Muscle of leg (tissue), 3 donors: ENCODE measurements at regions not wholly inside any gene's neighbourhood (a gene's known extent, or its start where the extent isn't known, plus 50 kb on each side); places are given as distances from the start of the nearest gene placed in this dataset.

Source experiments
- DNase-seq: peaks from one replicate; pipeline ENCODE4 v3.0.0; 2013
- H3K27ac ChIP-seq: one replicate; pipeline ENCODE4 v1.5.1; 2013; ENCODE audit warnings: mild to moderate bottlenecking, low read length, control low read depth
- H3K27me3 ChIP-seq: one replicate; pipeline ENCODE4 v1.6.1; 2013; ENCODE audit warnings: low read length; ENCODE audit not compliant: control insufficient read depth, insufficient read depth
- H3K36me3 ChIP-seq: one replicate; pipeline ENCODE4 v1.6.1; 2013; ENCODE audit warnings: low read length; ENCODE audit not compliant: control insufficient read depth, insufficient read depth
- H3K4me1 ChIP-seq: one replicate; pipeline ENCODE4 v1.6.1; 2013; ENCODE audit warnings: low read length; ENCODE audit not compliant: control insufficient read depth, insufficient read depth
- H3K4me3 ChIP-seq: one replicate; pipeline ENCODE4 v1.5.1; 2013; ENCODE audit warnings: low read length, control low read depth
- H3K9me3 ChIP-seq: replicated peaks from 2 replicates; pipeline ENCODE4 v1.6.1; 2013; ENCODE audit warnings: low read depth, low read length; ENCODE audit not compliant: control insufficient read depth
- WGBS: methylation state at CpG from one replicate; pipeline ENCODE4 v1.1.5; 2013; ENCODE audit warnings: missing lambda C conversion rate; ENCODE audit not compliant: insufficient coverage; 5-methylcytosine and 5-hydroxymethylcytosine counted together

GRCh38 chr7:133186060-133186459, 66.8 kb upstream of the EXOC4 start:
- no peak overlapping the region for H3K27ac ChIP-seq
- H3K4me1 ChIP-seq = no peaks in the 10 kb centered on the region
- no peaks in the 10 kb centered on the region for H3K36me3 ChIP-seq
- 0% methylated on average over 1 of the region's 1 CpG for WGBS
- peaks cover 4% of the 10 kb centered on the region for H3K27me3 ChIP-seq
- no peak for DNase-seq
- no peak overlapping the region for H3K4me3 ChIP-seq
- H3K9me3 ChIP-seq = no peaks in the 10 kb centered on the region

- no peaks in the 10 kb centered on the region for H3K36me3 ChIP-seq
- no peak overlapping the region for H3K27ac ChIP-seq
- no peaks in the 10 kb centered on the region for H3K27me3 ChIP-seq
- no peak for DNase-seq
- H3K9me3 ChIP-seq = peaks cover 2% of the 10 kb centered on the region
- no peaks in the 10 kb centered on the region for H3K4me1 ChIP-seq
- H3K4me3 ChIP-seq = no peak overlapping the region
- 73% methylated on average over 2 of the region's 2 CpGs for WGBS
Observed at GRCh38 chr7:133190172-133190528, 62.7 kb upstream of the EXOC4 start.

- no CpG with 5 or more reads among the region's 1 CpG for WGBS
- no peak for DNase-seq
Observed at GRCh38 chr7:133190650-133191049, 62.2 kb upstream of the EXOC4 start.

GRCh38 chr7:133191787-133192186, 61.1 kb upstream of the EXOC4 start:
- H3K36me3 ChIP-seq = no peaks in the 10 kb centered on the region
- no peak for DNase-seq
- WGBS = 36% methylated on average over 1 of the region's 4 CpGs
- H3K27ac ChIP-seq = no peak overlapping the region
- H3K9me3 ChIP-seq = peaks cover 2% of the 10 kb centered on the region
- no peak overlapping the region for H3K4me3 ChIP-seq
- no peaks in the 10 kb centered on the region for H3K4me1 ChIP-seq
- H3K27me3 ChIP-seq = peaks cover under 1% of the 10 kb centered on the region

More at GRCh38 chr7:133190650-133191049, 62.2 kb upstream of the EXOC4 start:
- no peaks in the 10 kb centered on the region for H3K27me3 ChIP-seq
- H3K4me1 ChIP-seq = no peaks in the 10 kb centered on the region
- H3K9me3 ChIP-seq = peaks cover 2% of the 10 kb centered on the region
- H3K4me3 ChIP-seq = no peak overlapping the region
- no peaks in the 10 kb centered on the region for H3K36me3 ChIP-seq
- no peak overlapping the region for H3K27ac ChIP-seq

- Histone ChIP-seq H3K4me3 (no peak overlapping the region), H3K9me3 (peaks cover 2% of the 10 kb centered on the region), H3K27me3 (peaks cover 7% of the 10 kb centered on the region), H3K4me1 (no peaks in the 10 kb centered on the region), H3K27ac (no peak overlapping the region), H3K36me3 (no peaks in the 10 kb centered on the region)
- no CpG with 5 or more reads among the region's 4 CpGs for WGBS
- DNase-seq = no peak
Observed at GRCh38 chr7:133195868-133196267, 57.0 kb upstream of the EXOC4 start.

- no peak overlapping the region for H3K27ac ChIP-seq
- peaks cover 2% of the 10 kb centered on the region for H3K9me3 ChIP-seq
- H3K36me3 ChIP-seq = no peaks in the 10 kb centered on the region
- peaks cover 7% of the 10 kb centered on the region for H3K27me3 ChIP-seq
- no peaks in the 10 kb centered on the region for H3K4me1 ChIP-seq
- no peak for DNase-seq
- 44% methylated on average over 10 of the region's 15 CpGs for WGBS
- no peak overlapping the region for H3K4me3 ChIP-seq
Observed at GRCh38 chr7:133196856-133197612, 55.8 kb upstream of the EXOC4 start.

GRCh38 chr7:133197972-133198544, 54.8 kb upstream of the EXOC4 start:
- H3K4me1 ChIP-seq = no peaks in the 10 kb centered on the region
- H3K4me3 ChIP-seq = no peak overlapping the region
- 43% methylated on average over 1 of the region's 4 CpGs for WGBS
- peaks cover 2% of the 10 kb centered on the region for H3K9me3 ChIP-seq
- DNase-seq = no peak
- H3K27ac ChIP-seq = no peak overlapping the region
- no peaks in the 10 kb centered on the region for H3K36me3 ChIP-seq
- peaks cover 7% of the 10 kb centered on the region for H3K27me3 ChIP-seq

GRCh38 chr7:133199831-133200230, 53.0 kb upstream of the EXOC4 start:
- peaks cover 7% of the 10 kb centered on the region for H3K27me3 ChIP-seq
- H3K9me3 ChIP-seq = no peaks in the 10 kb centered on the region
- no peak overlapping the region for H3K4me3 ChIP-seq
- no peak for DNase-seq
- H3K27ac ChIP-seq = no peak overlapping the region
- 89% methylated on average over 2 of the region's 2 CpGs for WGBS
- H3K4me1 ChIP-seq = no peaks in the 10 kb centered on the region
- no peaks in the 10 kb centered on the region for H3K36me3 ChIP-seq

- H3K36me3 ChIP-seq = no peaks in the 10 kb centered on the region
- DNase-seq = no peak
- no peaks in the 10 kb centered on the region for H3K9me3 ChIP-seq
- no peak overlapping the region for H3K27ac ChIP-seq
- H3K4me1 ChIP-seq = no peaks in the 10 kb centered on the region
- peaks cover 7% of the 10 kb centered on the region for H3K27me3 ChIP-seq
- no CpG with 5 or more reads among the region's 1 CpG for WGBS
- H3K4me3 ChIP-seq = no peak overlapping the region
Observed at GRCh38 chr7:133201470-133201869, 51.4 kb upstream of the EXOC4 start.

- no peak overlapping the region for H3K27ac ChIP-seq
- no peaks in the 10 kb centered on the region for H3K36me3 ChIP-seq
- 100% methylated on average over 1 of the region's 1 CpG for WGBS
- H3K4me1 ChIP-seq = no peaks in the 10 kb centered on the region
- no peak overlapping the region for H3K4me3 ChIP-seq
- H3K9me3 ChIP-seq = no peaks in the 10 kb centered on the region
- DNase-seq = no peak
- peaks cover 4% of the 10 kb centered on the region for H3K27me3 ChIP-seq
Observed at GRCh38 chr7:133202942-133203341, 49.9 kb upstream of the EXOC4 start.
